ENCODE measurements at regions not wholly inside any gene's neighbourhood (a gene's known extent, or its start where the extent isn't known, plus 50 kb on each side); places are given as distances from the start of the nearest gene placed in this dataset.
A peak's percentile ranks its signal among the peaks of the same experiment; 100 is the strongest.

GRCh38 chr5:44565360-44565759 is 176.1 kb upstream of the FGF10 start:
- Mint-ChIP-seq H3K27ac (ENCODE audit: unreplicated experiment) (no peak overlapping the region), H3K36me3 (ENCODE audit: low read depth, unreplicated experiment) (no peaks in the 10 kb centered on the region), H3K9me3 (ENCODE audit: unreplicated experiment) (peaks cover 2% of the 10 kb centered on the region), H3K4me1 (ENCODE audit: low read depth, unreplicated experiment) (peaks cover 3% of the 10 kb centered on the region), H3K27me3 (ENCODE audit: low read depth, unreplicated experiment) (no peaks in the 10 kb centered on the region), H3K4me3 (ENCODE audit: unreplicated experiment) (no peak overlapping the region)
- no peak overlapping the region for H2AFZ ChIP-seq (ENCODE audit: low read depth, low read length)
- no peak overlapping the region for H3K4me3 ChIP-seq (ENCODE audit: insufficient read depth, low read depth, low read length)
- H3K27me3 ChIP-seq (ENCODE audit: insufficient read depth, low read length): no peaks in the 10 kb centered on the region
- no peak overlapping the region for H3K9ac ChIP-seq (ENCODE audit: low read length)
- H3K27ac ChIP-seq (ENCODE audit: low read depth, low read length): no peak overlapping the region
- H3K36me3 ChIP-seq (ENCODE audit: insufficient read depth, low read length): no peaks in the 10 kb centered on the region
- no peak for DNase-seq (ENCODE audit: low read depth)
- no peaks in the 10 kb centered on the region for H4K20me1 ChIP-seq (ENCODE audit: insufficient read depth, low read length)
- no peaks in the 10 kb centered on the region for H3K4me1 ChIP-seq (ENCODE audit: insufficient read depth, low read length)
- no peak for FAIRE-seq
- no peaks in the 10 kb centered on the region for H3K9me3 ChIP-seq (ENCODE audit: insufficient read depth, low read depth, low read length)
- H3K4me2 ChIP-seq (ENCODE audit: low read length): no peak overlapping the region
- TF ChIP-seq EZH2 (IDR thresholded peaks at IDR 0.05; ENCODE audit: insufficient read depth, low read length) (no peak), CTCF (IDR thresholded peaks at IDR 0.05; ENCODE audit: insufficient read depth, low read depth, low read length) (no peak)
- no peaks in the 10 kb centered on the region for H3K79me2 ChIP-seq (ENCODE audit: insufficient read depth, low read length)

DNA sequence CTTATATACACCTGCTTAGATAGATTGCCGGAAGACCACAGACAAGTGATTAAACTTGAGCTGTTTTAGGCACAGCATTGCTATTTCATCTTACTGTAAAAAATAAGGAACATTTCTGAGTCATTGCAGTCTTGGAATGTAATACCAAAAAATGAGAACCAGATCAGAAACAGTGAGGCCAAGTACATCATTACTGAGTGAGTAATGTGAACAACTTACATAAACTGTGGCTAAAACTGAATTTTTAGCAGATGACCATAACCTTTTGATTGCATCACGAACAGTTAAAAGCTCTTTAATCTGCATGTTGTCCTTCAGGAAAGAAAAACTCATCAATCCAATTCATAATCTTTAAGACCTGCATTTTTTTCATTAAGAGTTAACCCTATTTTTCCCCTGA is 157.1 kb upstream of the FGF10 start:
- TF ChIP-seq CTCF (IDR thresholded peaks at IDR 0.05; ENCODE audit: insufficient read depth, low read depth, low read length) (no peak), EZH2 (IDR thresholded peaks at IDR 0.05; ENCODE audit: insufficient read depth, low read length) (no peak)
- Mint-ChIP-seq H3K36me3 (ENCODE audit: low read depth, unreplicated experiment) (no peaks in the 10 kb centered on the region), H3K9me3 (ENCODE audit: unreplicated experiment) (no peaks in the 10 kb centered on the region), H3K4me1 (ENCODE audit: low read depth, unreplicated experiment) (peaks cover 5% of the 10 kb centered on the region), H3K4me3 (ENCODE audit: unreplicated experiment) (no peak overlapping the region), H3K27me3 (ENCODE audit: low read depth, unreplicated experiment) (no peaks in the 10 kb centered on the region), H3K27ac (ENCODE audit: unreplicated experiment) (no peak overlapping the region)
- Histone ChIP-seq H4K20me1 (ENCODE audit: insufficient read depth, low read length) (no peaks in the 10 kb centered on the region), H3K36me3 (ENCODE audit: insufficient read depth, low read length) (no peaks in the 10 kb centered on the region), H3K9ac (ENCODE audit: low read length) (no peak overlapping the region), H3K27ac (ENCODE audit: low read depth, low read length) (no peak overlapping the region), H3K4me1 (ENCODE audit: insufficient read depth, low read length) (no peaks in the 10 kb centered on the region), H3K27me3 (ENCODE audit: insufficient read depth, low read length) (no peaks in the 10 kb centered on the region), H3K79me2 (ENCODE audit: insufficient read depth, low read length) (no peaks in the 10 kb centered on the region), H3K4me3 (ENCODE audit: insufficient read depth, low read depth, low read length) (no peak overlapping the region), H2AFZ (ENCODE audit: low read depth, low read length) (no peak overlapping the region), H3K4me2 (ENCODE audit: low read length) (no peak overlapping the region), H3K9me3 (ENCODE audit: insufficient read depth, low read depth, low read length) (no peaks in the 10 kb centered on the region)
- no peak for FAIRE-seq
- peak; percentile 49 for DNase-seq (ENCODE audit: low read depth)

GRCh38 chr5:44543511-44543910 is 154.3 kb upstream of the FGF10 start:
- H3K4me1 Mint-ChIP-seq (ENCODE audit: low read depth, unreplicated experiment): peaks cover 5% of the 10 kb centered on the region
- no peak overlapping the region for H3K27ac ChIP-seq (ENCODE audit: low read depth, low read length)
- H3K9ac ChIP-seq (ENCODE audit: low read length): no peak overlapping the region
- H3K27me3 Mint-ChIP-seq (ENCODE audit: low read depth, unreplicated experiment): no peaks in the 10 kb centered on the region
- H3K36me3 Mint-ChIP-seq (ENCODE audit: low read depth, unreplicated experiment): no peaks in the 10 kb centered on the region
- DNase-seq (ENCODE audit: low read depth) (no peak), FAIRE-seq (no peak)
- H3K4me3 Mint-ChIP-seq (ENCODE audit: unreplicated experiment): no peak overlapping the region
- TF ChIP-seq CTCF (IDR thresholded peaks at IDR 0.05; ENCODE audit: insufficient read depth, low read depth, low read length): no peak
- TF ChIP-seq EZH2 (IDR thresholded peaks at IDR 0.05; ENCODE audit: insufficient read depth, low read length): no peak
- no peak overlapping the region for H3K27ac Mint-ChIP-seq (ENCODE audit: unreplicated experiment)
- no peak overlapping the region for H3K4me3 ChIP-seq (ENCODE audit: insufficient read depth, low read depth, low read length)
- H3K4me1 ChIP-seq (ENCODE audit: insufficient read depth, low read length): no peaks in the 10 kb centered on the region
- H3K4me2 ChIP-seq (ENCODE audit: low read length): no peak overlapping the region
- H3K27me3 ChIP-seq (ENCODE audit: insufficient read depth, low read length): no peaks in the 10 kb centered on the region
- H3K9me3 ChIP-seq (ENCODE audit: insufficient read depth, low read depth, low read length): no peaks in the 10 kb centered on the region
- no peaks in the 10 kb centered on the region for H4K20me1 ChIP-seq (ENCODE audit: insufficient read depth, low read length)
- H3K36me3 ChIP-seq (ENCODE audit: insufficient read depth, low read length): no peaks in the 10 kb centered on the region
- no peaks in the 10 kb centered on the region for H3K9me3 Mint-ChIP-seq (ENCODE audit: unreplicated experiment)
- no peak overlapping the region for H2AFZ ChIP-seq (ENCODE audit: low read depth, low read length)
- H3K79me2 ChIP-seq (ENCODE audit: insufficient read depth, low read length): no peaks in the 10 kb centered on the region

Measured in astrocyte (in vitro differentiated cells and primary cell).